ENCODE measurements at regions not wholly inside any gene's neighbourhood (a gene's known extent, or its start where the extent isn't known, plus 50 kb on each side); places are given as distances from the start of the nearest gene placed in this dataset.

DNA sequence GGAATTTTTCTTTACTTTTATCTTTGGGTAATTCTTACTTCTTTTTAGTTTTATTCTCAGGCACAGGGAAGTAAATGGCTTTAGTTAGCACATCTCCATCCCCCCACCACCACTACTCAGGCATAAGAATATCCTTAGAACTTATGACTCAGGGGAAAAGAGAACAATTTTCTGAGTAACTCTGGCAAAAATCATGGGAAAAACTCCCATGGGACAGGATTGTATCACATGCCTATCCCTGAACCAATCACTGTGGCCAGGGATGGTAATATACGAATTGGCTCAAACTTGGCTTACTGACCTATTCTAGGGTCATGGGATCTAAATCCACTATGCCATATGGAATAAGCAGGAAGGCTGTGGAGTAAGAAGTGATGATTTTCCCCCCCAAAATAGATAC is 339.1 kb downstream of the BTBD3 start:
- TF ChIP-seq, protein P1, sequence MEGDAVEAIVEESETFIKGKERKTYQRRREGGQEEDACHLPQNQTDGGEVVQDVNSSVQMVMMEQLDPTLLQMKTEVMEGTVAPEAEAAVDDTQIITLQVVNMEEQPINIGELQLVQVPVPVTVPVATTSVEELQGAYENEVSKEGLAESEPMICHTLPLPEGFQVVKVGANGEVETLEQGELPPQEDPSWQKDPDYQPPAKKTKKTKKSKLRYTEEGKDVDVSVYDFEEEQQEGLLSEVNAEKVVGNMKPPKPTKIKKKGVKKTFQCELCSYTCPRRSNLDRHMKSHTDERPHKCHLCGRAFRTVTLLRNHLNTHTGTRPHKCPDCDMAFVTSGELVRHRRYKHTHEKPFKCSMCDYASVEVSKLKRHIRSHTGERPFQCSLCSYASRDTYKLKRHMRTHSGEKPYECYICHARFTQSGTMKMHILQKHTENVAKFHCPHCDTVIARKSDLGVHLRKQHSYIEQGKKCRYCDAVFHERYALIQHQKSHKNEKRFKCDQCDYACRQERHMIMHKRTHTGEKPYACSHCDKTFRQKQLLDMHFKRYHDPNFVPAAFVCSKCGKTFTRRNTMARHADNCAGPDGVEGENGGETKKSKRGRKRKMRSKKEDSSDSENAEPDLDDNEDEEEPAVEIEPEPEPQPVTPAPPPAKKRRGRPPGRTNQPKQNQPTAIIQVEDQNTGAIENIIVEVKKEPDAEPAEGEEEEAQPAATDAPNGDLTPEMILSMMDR (tag by site-specific recombination; IDR thresholded peaks at IDR 0.05): no peak
- TF ChIP-seq ZNF426 (tag by site-specific recombination; IDR thresholded peaks at IDR 0.05): no peak
- TF ChIP-seq, protein P2, sequence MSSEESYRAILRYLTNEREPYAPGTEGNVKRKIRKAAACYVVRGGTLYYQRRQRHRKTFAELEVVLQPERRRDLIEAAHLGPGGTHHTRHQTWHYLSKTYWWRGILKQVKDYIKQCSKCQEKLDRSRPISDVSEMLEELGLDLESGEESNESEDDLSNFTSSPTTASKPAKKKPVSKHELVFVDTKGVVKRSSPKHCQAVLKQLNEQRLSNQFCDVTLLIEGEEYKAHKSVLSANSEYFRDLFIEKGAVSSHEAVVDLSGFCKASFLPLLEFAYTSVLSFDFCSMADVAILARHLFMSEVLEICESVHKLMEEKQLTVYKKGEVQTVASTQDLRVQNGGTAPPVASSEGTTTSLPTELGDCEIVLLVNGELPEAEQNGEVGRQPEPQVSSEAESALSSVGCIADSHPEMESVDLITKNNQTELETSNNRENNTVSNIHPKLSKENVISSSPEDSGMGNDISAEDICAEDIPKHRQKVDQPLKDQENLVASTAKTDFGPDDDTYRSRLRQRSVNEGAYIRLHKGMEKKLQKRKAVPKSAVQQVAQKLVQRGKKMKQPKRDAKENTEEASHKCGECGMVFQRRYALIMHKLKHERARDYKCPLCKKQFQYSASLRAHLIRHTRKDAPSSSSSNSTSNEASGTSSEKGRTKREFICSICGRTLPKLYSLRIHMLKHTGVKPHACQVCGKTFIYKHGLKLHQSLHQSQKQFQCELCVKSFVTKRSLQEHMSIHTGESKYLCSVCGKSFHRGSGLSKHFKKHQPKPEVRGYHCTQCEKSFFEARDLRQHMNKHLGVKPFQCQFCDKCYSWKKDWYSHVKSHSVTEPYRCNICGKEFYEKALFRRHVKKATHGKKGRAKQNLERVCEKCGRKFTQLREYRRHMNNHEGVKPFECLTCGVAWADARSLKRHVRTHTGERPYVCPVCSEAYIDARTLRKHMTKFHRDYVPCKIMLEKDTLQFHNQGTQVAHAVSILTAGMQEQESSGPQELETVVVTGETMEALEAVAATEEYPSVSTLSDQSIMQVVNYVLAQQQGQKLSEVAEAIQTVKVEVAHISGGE (tag by site-specific recombination; conservative IDR thresholded peaks at IDR 0.05; ENCODE audit: low read depth): no peak
- TF ChIP-seq ZNF423 (tag by site-specific recombination; IDR thresholded peaks at IDR 0.05): no peak
- TF ChIP-seq ZEB2 (tag by site-specific recombination; IDR thresholded peaks at IDR 0.05): no peak
- TF ChIP-seq, protein P3, sequence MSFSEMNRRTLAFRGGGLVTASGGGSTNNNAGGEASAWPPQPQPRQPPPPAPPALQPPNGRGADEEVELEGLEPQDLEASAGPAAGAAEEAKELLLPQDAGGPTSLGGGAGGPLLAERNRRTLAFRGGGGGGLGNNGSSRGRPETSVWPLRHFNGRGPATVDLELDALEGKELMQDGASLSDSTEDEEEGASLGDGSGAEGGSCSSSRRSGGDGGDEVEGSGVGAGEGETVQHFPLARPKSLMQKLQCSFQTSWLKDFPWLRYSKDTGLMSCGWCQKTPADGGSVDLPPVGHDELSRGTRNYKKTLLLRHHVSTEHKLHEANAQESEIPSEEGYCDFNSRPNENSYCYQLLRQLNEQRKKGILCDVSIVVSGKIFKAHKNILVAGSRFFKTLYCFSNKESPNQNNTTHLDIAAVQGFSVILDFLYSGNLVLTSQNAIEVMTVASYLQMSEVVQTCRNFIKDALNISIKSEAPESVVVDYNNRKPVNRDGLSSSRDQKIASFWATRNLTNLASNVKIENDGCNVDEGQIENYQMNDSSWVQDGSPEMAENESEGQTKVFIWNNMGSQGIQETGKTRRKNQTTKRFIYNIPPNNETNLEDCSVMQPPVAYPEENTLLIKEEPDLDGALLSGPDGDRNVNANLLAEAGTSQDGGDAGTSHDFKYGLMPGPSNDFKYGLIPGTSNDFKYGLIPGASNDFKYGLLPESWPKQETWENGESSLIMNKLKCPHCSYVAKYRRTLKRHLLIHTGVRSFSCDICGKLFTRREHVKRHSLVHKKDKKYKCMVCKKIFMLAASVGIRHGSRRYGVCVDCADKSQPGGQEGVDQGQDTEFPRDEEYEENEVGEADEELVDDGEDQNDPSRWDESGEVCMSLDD (tag by site-specific recombination; IDR thresholded peaks at IDR 0.05): no peak
